Dedifferentiated amniotic fluid mesenchymal stem cell (primary cell): ENCODE measurements at regions not wholly inside any gene's neighbourhood (a gene's known extent, or its start where the extent isn't known, plus 50 kb on each side); places are given as distances from the start of the nearest gene placed in this dataset.
"Not testable (repeated sequence)": the region's sequence is repeated elsewhere in the genome, so short reads cannot be mapped to it uniquely, and the experiment has no call there.

ENCODE experiments used
- DNase-seq: peaks from one replicate; pipeline ENCODE4 v3.0.0-alpha.2; 2016; ENCODE audit errors: extremely low spot score

DNA sequence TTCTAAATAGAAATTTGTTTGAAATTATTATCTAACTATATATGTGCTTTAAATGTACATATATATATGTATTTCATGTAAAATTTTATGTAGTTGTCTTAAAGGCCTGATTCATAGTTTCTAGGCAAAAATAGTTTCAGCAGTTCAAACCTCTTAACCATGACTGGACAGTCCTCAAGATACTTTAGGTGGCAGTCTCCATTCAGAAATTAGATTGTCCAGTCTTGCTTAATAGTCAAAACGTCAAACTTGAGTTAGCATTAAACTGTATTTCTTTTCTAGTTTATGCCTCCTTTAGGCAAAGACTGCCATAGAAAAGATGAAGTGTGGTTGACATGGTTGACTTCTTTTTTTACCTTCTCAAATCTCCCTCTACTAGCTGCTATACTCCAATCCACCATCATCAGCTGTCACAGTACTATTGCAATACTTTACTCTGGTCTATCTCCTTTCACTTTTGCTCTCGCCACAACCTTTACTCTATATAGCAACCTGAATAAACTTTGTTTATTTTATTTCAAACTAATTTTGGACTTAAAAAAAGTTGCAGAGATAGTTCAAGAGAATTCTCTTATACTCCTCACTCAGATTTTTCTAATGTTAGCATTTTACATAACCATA, 395.6 kb upstream of the DIPK2B start:
- DNase-seq: no peak

DNA sequence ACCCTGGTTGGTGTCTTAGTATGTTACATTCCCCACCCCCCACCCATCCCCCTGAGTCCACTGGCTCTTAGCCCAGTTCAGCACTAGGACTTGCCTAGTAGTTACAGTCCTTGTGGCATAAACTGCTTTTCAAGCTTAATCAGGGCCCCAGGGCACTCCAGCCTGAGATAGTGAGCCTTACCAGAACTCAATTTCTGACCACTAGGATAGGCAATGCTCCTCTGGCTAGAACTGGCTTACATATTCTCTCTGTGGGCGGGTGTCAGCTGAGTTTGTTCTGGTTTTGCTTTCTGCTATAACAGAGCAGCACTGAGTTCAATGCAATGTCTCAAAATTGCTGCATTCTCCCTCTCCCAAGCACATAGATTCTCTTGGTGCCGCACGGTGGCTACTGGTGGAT, 391.4 kb upstream of the DIPK2B start:
- DNase-seq: no peak

DNA sequence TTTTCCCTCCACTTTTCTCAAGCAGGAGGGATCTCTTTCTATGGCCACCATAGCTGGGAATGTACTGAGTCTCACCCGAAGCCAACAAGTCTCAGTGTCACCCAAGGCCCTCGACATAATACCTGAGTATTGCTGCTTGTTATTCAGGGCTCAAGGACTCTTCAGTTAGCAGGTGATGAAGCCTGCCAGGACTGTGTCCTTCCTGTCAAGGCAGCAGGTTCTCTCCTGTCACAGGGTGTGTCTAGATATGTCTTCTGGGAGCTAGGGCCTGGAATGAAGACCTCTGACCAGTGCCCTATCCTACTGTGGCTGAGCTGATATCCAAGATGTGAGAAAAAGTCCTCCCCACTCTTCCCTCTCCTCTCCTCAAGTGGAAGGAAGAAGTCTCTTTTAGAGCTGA, 391.0 kb upstream of the DIPK2B start:
- no peak for DNase-seq

- no peak for DNase-seq
Observed at GRCh38 chrX:45584717-45585116, 384.0 kb upstream of the DIPK2B start.

DNA sequence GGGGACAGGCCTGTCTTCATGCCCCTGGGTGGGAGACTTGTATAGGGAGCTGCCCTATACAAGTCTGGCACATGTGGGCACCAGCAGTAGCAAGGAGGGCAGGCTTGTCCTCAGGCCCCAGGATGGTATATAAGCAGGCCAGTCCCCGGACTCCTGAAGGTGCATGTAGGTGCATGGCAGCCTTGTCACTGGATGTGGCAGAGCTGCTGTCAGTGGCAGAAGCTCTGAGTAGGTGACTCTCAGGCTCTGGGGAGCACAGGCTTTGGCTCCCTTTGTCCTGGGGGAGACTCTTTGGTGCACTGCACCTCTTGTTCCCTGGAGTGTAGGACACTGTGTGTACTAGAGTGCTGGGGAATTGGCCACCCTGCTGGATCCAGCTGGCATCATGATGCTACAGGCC, 376.7 kb upstream of the DIPK2B start:
- DNase-seq: no peak

DNA sequence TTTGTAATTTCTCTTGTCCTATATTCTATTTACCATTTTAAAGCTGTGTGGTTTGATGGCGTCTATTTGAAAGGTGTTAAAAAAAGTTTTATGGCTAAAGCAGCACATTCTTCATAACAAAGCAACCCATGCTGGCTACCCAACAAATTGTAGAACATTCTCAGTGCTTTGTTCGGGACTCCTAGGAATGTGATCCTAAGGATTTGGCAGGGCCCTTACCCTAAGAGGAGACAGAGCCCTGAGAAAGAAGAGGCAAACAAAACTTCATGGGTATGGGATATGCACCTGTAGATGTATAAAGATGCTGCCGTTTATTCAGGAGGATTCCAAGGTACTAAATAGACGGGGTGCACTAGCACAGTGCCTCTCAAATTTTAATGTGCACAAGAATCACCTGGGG, 370.8 kb upstream of the DIPK2B start:
- no peak for DNase-seq

GRCh38 chrX:45566456-45566855, 365.8 kb upstream of the DIPK2B start:
- DNase-seq: no peak

DNA sequence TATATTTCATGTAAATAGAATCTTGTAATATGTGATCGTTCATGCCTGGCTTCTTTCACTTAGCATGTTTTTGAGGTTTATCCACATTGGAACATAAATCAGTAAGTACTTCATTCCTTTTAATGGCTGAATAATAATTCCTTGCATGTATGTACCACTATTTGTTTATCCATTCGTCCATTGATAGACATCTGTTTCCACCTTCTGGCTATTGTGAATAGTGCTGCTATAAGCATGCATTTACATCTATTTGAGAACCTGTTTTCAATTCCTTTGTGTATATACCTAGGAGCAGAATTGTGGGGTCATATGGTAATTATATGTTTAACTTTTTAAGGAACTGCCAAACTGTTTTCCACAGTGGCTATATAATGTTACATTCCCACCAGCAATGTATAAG, 356.7 kb upstream of the DIPK2B start:
- DNase-seq: no peak

- DNase-seq: no peak
Observed at GRCh38 chrX:45554736-45555135, 354.1 kb upstream of the DIPK2B start.

DNA sequence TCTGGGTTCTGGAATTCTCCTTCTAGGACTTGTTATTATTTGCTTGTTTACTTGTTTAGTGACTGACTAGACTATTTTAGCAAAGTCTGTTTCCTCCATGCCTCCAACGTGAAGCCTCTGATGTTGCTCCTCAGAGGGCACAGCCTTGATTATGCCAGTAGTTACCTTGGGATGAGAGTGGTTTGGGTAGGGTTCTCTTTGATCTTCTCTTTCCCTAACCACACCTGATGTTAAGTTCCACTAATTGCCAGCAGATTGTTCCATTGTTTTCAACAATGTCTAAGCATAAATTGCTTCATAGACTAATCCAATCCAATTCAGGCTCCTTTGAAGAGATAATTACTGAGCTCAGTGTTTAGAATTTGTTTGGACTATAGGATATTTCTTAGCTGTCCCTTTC, 352.7 kb upstream of the DIPK2B start:
- DNase-seq: no peak

DNA sequence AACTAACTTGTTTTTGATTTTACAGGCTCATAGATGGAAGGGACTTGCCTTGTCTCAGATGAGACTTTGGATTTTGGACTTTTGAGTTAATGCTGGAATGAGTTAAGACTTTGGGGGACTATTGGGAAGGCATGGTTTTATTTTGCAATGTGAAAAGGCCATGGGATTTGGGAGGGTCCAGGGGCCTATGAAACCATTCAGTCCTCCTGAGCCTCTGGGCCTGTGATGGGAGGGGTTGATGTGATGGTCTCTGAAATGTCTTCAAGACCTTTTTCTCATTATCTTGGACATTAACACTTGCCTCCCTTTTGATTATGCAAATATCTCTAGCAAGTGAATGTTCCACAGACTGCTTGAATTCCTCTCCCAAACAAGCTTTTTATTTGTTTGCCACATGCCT, 346.0 kb upstream of the DIPK2B start:
- not testable (repeated sequence) for DNase-seq

- DNase-seq: no peak
Observed at GRCh38 chrX:45540181-45540580, 339.5 kb upstream of the DIPK2B start.

GRCh38 chrX:45537936-45538335, 337.3 kb upstream of the DIPK2B start:
- no peak for DNase-seq

GRCh38 chrX:45527834-45528233, 327.2 kb upstream of the DIPK2B start:
- no peak for DNase-seq

DNA sequence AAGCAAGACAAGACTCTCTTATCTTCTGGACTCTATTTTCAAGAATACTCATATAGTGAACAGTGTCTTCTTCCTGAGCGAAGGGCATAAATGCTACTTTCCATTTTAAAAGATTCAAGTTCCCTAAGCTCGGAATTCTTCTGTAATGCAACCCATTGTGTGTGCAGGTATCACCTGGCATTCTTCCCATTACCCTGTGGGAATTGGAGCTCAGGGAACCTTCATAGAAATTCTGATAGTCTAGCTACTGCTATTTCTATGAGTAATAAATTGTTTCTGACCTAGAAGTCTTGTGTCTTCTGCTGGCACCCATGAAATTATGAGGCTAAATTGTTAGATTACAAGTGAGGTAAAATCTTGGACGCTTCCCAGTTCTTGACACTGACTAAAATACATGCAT, 324.1 kb upstream of the DIPK2B start:
- DNase-seq: no peak

GRCh38 chrX:45524296-45524695, 323.6 kb upstream of the DIPK2B start:
- no peak for DNase-seq

DNA sequence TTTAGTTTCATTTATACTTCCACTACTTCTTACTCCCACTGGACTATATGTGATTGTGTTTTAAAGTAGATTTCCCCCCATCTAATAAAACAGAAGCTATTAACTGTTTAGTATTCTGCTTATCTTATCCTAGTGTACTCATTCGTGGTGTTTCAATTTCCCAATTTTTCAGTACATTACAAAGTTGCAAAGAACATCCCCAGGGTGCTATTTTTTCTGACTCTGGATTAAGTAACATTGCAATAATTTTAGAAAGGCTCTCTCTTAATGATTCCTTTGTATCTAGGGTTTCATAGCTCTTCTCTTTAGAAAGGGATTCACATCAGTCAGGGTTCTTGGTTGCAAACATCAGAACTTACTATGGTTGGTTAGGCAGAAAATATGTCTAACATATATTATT, 317.9 kb upstream of the DIPK2B start:
- DNase-seq: no peak

DNA sequence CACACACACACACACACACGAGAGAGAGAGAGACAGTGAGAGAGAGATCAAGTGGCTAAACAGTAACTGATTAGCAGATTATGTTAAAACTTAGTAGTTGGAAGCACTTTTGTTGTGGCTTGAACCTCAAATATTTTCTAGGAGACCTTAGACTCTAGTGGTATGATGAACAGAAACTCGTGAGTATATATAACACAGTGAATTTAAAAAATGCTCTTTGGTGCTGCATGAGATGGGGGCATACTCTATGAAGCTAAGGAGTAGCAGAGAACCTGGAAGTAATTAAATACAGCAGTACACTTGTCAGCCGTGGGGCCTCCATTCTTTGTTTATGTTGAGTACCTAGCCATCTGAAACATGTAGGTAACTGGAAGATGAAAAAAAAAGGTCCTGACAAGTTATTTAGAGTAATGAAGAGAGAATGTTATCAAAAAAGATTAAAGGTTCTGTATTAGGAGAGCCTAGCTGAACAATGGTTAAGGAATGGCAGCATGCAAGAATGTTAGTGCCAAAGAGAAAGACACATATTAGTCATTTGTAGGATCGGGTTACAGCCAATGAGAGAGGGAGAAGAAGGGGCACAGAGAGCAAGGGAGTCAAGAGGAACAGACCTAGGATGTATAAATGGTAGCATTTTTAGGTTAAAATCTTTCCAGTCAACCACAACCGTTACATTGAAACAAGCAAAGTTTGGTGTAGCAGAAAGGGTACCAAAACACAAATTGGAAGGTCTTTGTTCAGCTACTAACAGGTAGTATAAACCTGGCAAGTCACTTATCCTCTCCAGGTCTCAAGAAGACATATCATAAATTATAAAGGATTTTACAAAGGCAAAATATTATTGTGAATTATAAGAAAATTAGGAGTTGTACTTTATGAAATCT, 316.7 kb upstream of the DIPK2B start:
- DNase-seq: peak; percentile 54

GRCh38 chrX:45515262-45516215, 314.9 kb upstream of the DIPK2B start:
- DNase-seq: peak; percentile 80

DNA sequence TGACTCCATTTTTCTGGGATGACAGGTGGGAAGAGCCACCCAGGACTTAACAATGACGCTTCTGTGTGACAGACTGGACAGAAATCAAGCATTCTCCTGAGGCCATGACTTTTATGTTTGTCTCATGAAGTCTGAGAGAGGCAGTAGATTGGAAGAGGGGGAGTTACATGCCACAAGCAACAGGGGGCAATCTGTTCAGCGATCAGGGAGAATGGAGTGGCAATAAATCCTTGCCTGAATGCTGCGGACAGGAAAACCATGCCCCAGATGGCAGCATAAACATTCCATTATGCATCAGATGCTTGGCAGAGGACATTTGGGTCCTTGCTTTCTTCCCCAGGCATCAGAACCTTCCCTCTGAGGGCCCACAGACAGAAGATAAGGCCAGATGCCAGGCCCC, 312.4 kb upstream of the DIPK2B start:
- no peak for DNase-seq

- DNase-seq: no peak
Observed at GRCh38 chrX:45508454-45508853, 307.8 kb upstream of the DIPK2B start.

- DNase-seq: no peak
Observed at GRCh38 chrX:45506149-45506730, 305.6 kb upstream of the DIPK2B start.
